ENCODE measurements at regions not wholly inside any gene's neighbourhood (a gene's known extent, or its start where the extent isn't known, plus 50 kb on each side); places are given as distances from the start of the nearest gene placed in this dataset.

GRCh38 chr5:125106271-125106670, 359.8 kb upstream of the ZNF608 start:
- TF ChIP-seq POLR2AphosphoS5 (IDR thresholded peaks at IDR 0.05), result no peak
- no peak for TF ChIP-seq POLR2A (IDR thresholded peaks at IDR 0.05)
- no peak for TF ChIP-seq CTCF (IDR thresholded peaks at IDR 0.05)
- TF ChIP-seq EP300 (IDR thresholded peaks at IDR 0.05), result no peak

All from suprapubic skin (tissue), 4 donors.